ENCODE measurements at regions not wholly inside any gene's neighbourhood (a gene's known extent, or its start where the extent isn't known, plus 50 kb on each side); places are given as distances from the start of the nearest gene placed in this dataset.

DNA sequence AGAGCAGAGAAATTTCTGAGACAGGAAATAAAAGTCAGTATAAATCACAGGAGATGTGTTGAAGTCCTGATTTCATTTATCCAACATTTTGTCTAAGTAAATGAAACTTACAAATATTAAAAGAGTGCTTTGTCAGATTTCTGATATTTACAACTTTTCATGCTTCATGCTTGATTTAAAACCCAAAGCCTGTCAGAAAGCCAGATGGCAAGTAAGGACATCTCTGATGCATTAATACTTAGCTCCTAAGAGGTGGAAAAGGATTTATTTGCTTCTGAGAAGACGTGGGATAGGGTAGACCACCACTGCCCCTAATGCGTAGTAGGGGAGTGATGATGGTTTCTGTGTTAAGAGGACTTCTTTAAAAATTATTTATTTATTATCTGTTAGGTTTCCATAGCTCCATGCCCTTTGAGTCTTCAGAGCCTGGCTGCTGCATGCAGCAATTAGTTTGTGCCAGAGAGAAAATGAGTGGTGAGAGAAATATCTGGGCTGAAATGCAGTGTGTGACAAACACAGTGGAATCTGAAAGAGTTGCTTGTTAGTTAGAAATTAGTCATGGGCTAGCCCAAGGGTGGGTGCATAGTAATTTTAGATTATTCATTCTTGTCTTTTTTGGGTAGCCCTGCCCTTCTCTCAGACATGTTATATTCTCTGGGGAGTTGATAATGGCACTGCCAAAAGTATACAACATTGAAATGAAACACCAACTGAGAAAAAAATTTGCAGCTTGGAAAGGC is 333.8 kb downstream of the C4orf33 start:
- DNase-seq (no peak), ATAC-seq (ENCODE audit: insufficient read depth, low FRiP score) (no peak)
- Histone ChIP-seq H3K27ac (ENCODE audit: low read depth in 1 of 2, low read length in 1 of 2) (no peak overlapping the region), H3K4me1 (ENCODE audit: control insufficient read depth in 5 of 5, insufficient read depth in 5 of 5, low read length in 5 of 5) (no peaks in the 10 kb centered on the region), H3K36me3 (ENCODE audit: control insufficient read depth in 4 of 4, insufficient read depth in 4 of 4, low read length in 4 of 4) (no peaks in the 10 kb centered on the region), H3K27me3 (ENCODE audit: control insufficient read depth in 3 of 3, insufficient read depth in 3 of 3, low read length in 2 of 3) (no peaks in the 10 kb centered on the region), H3K4me3 (no peak overlapping the region), H3K9me3 (ENCODE audit: control insufficient read depth in 4 of 4, insufficient read depth in 3 of 4, low read length in 3 of 4) (no peaks in the 10 kb centered on the region), H3K9ac (ENCODE audit: insufficient read depth in 1 of 2, low read length in 2 of 2) (no peak overlapping the region)
- 63 to 67% methylated on average over 2 of the region's 2 CpGs for WGBS, 2 donors
- TF ChIP-seq, protein P1, sequence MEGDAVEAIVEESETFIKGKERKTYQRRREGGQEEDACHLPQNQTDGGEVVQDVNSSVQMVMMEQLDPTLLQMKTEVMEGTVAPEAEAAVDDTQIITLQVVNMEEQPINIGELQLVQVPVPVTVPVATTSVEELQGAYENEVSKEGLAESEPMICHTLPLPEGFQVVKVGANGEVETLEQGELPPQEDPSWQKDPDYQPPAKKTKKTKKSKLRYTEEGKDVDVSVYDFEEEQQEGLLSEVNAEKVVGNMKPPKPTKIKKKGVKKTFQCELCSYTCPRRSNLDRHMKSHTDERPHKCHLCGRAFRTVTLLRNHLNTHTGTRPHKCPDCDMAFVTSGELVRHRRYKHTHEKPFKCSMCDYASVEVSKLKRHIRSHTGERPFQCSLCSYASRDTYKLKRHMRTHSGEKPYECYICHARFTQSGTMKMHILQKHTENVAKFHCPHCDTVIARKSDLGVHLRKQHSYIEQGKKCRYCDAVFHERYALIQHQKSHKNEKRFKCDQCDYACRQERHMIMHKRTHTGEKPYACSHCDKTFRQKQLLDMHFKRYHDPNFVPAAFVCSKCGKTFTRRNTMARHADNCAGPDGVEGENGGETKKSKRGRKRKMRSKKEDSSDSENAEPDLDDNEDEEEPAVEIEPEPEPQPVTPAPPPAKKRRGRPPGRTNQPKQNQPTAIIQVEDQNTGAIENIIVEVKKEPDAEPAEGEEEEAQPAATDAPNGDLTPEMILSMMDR (IDR thresholded peaks at IDR 0.05; ENCODE audit: control extremely low read depth, extremely low read depth): no peak

DNA sequence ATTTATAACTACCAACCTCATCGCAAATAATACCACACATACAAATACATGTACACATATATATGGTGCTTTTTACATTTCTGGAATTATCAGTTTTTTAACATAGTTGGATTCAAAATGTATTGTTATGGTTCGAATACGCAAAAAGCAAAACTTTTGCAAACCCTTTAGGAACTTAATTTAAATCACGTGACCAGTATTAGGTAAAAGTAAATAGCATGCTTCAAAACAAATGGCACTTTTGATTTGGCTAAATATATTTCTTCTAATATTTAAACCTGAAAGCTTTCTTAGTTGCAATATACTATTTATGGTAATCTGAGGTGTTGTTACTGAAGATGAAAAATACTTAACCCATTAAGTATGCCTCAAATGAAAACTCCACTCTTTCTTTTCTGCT is 341.4 kb downstream of the C4orf33 start:
- TF ChIP-seq, protein P1 (IDR thresholded peaks at IDR 0.05; ENCODE audit: control extremely low read depth, extremely low read depth): no peak
- H3K9ac ChIP-seq (ENCODE audit: insufficient read depth in 1 of 2, low read length in 2 of 2): no peak overlapping the region
- H3K36me3 ChIP-seq (ENCODE audit: control insufficient read depth in 4 of 4, insufficient read depth in 4 of 4, low read length in 4 of 4): no peaks in the 10 kb centered on the region
- no peak overlapping the region for H3K4me3 ChIP-seq
- ATAC-seq (ENCODE audit: insufficient read depth, low FRiP score) (no peak), DNase-seq (no peak)
- no peaks in the 10 kb centered on the region for H3K27me3 ChIP-seq (ENCODE audit: control insufficient read depth in 3 of 3, insufficient read depth in 3 of 3, low read length in 2 of 3)
- H3K4me1 ChIP-seq (ENCODE audit: control insufficient read depth in 5 of 5, insufficient read depth in 5 of 5, low read length in 5 of 5): no peaks in the 10 kb centered on the region
- 94 to 95% methylated on average over 4 of the region's 4 CpGs for WGBS, 2 donors
- no peak overlapping the region for H3K27ac ChIP-seq (ENCODE audit: low read depth in 1 of 2, low read length in 1 of 2)
- H3K9me3 ChIP-seq (ENCODE audit: control insufficient read depth in 4 of 4, insufficient read depth in 3 of 4, low read length in 3 of 4): no peaks in the 10 kb centered on the region

DNA sequence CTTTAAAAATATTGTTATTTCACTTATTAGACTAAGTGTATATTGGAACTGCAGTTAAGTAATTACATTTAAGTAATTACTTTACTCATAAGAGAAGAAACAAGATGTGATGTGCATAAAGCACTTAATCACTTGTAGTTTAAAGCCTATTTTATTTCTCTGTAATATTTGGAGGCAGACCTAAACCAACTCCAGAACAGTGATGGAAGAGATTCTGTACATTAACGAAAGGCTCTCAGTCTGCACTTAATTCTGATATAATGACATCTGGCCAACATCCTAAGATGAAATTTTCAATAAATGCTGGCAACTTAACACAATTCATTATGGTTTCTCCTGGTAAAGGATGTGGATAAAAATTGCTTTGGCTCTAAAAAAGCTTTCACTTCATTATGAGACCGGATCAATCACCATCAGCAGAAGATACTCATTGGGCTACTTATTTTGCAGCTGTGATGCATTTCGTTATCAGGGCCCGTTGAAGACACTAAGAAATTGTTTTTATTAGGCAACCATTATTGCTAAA is 342.6 kb downstream of the C4orf33 start:
- DNase-seq (peak in 1 of 3 donors; percentile 32), ATAC-seq (ENCODE audit: insufficient read depth, low FRiP score) (no peak)
- H3K4me1 ChIP-seq (ENCODE audit: control insufficient read depth in 5 of 5, insufficient read depth in 5 of 5, low read length in 5 of 5): no peaks in the 10 kb centered on the region
- 78 to 80% methylated on average over 4 of the region's 4 CpGs for WGBS, 2 donors
- no peaks in the 10 kb centered on the region for H3K27me3 ChIP-seq (ENCODE audit: control insufficient read depth in 3 of 3, insufficient read depth in 3 of 3, low read length in 2 of 3)
- no peak overlapping the region for H3K4me3 ChIP-seq
- TF ChIP-seq, protein P1 (IDR thresholded peaks at IDR 0.05; ENCODE audit: control extremely low read depth, extremely low read depth): no peak
- H3K27ac ChIP-seq (ENCODE audit: low read depth in 1 of 2, low read length in 1 of 2): no peak overlapping the region
- H3K9ac ChIP-seq (ENCODE audit: insufficient read depth in 1 of 2, low read length in 2 of 2): no peak overlapping the region
- H3K9me3 ChIP-seq (ENCODE audit: control insufficient read depth in 4 of 4, insufficient read depth in 3 of 4, low read length in 3 of 4): no peaks in the 10 kb centered on the region
- no peaks in the 10 kb centered on the region for H3K36me3 ChIP-seq (ENCODE audit: control insufficient read depth in 4 of 4, insufficient read depth in 4 of 4, low read length in 4 of 4)

Data from lung (tissue), 11 donors.